Adrenal gland (tissue), 5 donors: ENCODE measurements at regions not wholly inside any gene's neighbourhood (a gene's known extent, or its start where the extent isn't known, plus 50 kb on each side); places are given as distances from the start of the nearest gene placed in this dataset.

ENCODE experiments used
- POLR2A ChIP-seq, 2 donors: fragments of 450-650 bp; IDR thresholded peaks; one replicate each; pipeline ENCODE4 v1.6.1; 2017; ENCODE audit warnings: antibody characterized with exemption in 2 of 2, mild to moderate bottlenecking in 2 of 2, moderate library complexity in 1 of 2
- TF ChIP-seq, protein P1 (sequence below), 6 experiments: fragments of 450-650 bp in 4 of 6; fragments of 200-600 bp in 2 of 6; sonication (generic) in 1 of 6; IDR thresholded peaks; 1 replicate in 5 of 6; 2 replicates in 1 of 6; pipeline versions ENCODE4 v1.5.1 to v1.8.0; 2016 to 2021; ENCODE audit warnings: antibody characterized with exemption in 6 of 6, mild to moderate bottlenecking in 2 of 6, moderate library complexity in 1 of 6
- donor health status: DM: no; HTN: no; CAD: no.

GRCh38 chr7:21354284-21354683, 73.6 kb upstream of the SP4 start:
- TF ChIP-seq POLR2A (IDR thresholded peaks at IDR 0.05), result no peak
- TF ChIP-seq, protein P1, sequence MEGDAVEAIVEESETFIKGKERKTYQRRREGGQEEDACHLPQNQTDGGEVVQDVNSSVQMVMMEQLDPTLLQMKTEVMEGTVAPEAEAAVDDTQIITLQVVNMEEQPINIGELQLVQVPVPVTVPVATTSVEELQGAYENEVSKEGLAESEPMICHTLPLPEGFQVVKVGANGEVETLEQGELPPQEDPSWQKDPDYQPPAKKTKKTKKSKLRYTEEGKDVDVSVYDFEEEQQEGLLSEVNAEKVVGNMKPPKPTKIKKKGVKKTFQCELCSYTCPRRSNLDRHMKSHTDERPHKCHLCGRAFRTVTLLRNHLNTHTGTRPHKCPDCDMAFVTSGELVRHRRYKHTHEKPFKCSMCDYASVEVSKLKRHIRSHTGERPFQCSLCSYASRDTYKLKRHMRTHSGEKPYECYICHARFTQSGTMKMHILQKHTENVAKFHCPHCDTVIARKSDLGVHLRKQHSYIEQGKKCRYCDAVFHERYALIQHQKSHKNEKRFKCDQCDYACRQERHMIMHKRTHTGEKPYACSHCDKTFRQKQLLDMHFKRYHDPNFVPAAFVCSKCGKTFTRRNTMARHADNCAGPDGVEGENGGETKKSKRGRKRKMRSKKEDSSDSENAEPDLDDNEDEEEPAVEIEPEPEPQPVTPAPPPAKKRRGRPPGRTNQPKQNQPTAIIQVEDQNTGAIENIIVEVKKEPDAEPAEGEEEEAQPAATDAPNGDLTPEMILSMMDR (IDR thresholded peaks at IDR 0.05), result no peak
